ENCODE measurements at regions not wholly inside any gene's neighbourhood (a gene's known extent, or its start where the extent isn't known, plus 50 kb on each side); places are given as distances from the start of the nearest gene placed in this dataset.
"Not testable (repeated sequence)": the region's sequence is repeated elsewhere in the genome, so short reads cannot be mapped to it uniquely, and the experiment has no call there.

DNA sequence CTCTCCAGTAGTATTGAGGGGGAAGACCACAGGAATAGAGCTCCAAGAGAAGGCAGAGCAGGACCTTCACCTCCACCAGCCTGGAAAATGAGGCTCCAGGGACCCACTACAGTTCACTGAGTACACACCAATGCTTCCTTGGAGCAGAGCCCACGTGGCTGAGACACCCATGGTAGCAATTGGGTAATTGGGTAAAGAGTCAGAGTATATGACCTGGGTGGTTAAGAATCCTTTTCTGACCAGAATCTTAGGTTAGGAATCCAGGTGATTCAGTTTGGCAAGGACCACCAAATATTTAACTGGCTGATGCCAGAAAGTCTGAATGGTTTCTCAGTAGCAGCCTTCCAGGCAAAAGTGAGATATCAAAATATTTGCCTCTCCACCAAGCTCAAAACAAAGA is 107.7 kb downstream of the MDH1 start:
- peak; percentile 35 for DNase-seq

DNA sequence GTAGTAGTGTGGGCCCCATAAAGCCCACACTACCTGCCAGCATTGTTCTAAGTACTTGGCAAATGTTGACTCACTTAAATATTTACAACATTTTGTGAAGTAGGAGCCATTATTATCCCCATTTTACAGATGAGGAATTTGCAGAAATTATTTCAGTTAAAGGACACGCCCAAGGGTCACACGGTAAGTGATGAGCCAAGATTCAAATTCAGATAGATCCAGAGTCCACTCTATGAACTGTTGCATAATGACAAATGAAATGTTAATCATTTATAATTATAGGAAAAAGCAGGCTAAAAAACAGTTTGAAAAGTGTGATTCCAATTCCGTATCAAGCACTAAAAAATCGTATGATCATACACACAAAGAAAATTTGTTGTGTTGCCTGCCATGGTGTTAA is 108.4 kb downstream of the MDH1 start:
- no peak for DNase-seq

DNA sequence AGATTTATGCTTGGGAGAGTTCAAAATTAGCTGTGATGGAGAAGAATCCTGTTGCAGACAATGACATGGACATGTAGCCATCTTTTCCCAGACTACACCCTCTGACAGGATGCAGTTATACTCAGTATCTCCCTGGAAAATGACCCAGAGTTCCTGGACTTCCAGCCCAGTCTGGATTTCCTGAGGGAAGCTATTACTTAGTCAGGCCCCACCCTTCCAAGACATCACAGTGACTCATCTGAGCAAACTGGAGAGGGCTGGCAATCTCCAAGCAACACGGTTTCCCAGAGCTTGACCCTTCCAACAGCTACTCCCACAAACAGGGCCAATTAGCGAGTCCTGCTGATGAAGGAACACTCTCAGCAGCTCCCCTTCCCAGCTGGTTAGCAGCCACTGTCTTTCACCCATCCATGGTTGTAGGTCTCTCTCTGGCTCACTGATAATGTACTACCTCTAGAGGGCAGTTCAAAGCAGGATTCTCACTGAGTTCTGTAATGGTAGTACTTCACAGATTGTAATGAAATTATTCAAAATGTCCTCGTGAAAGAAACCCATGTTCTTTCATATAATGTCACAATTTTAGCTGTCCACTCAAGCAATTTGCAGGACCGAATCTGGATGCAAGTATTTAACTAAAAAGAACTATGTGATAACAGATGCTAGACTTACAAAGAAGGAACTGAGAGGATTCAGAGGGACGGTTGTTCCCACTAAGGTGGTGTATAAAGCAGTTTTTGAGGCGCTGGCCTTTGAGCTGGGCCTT is 110.2 kb downstream of the MDH1 start:
- peak; percentile 88 for DNase-seq

DNA sequence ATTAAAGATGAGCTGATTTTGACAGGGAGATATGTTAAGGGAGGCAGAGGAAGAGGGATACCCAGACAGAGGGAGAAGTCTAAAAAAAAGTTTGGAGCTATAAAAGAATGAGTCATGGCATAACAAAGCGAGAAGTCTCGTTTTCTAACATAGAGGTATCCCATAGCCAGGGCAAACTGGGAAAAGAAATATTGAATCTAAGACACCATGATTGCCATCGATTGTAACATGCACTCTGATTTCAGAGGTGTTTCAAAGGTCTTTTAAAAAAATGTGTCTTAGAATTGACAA is 110.7 kb downstream of the MDH1 start:
- DNase-seq, result peak; percentile 41

DNA sequence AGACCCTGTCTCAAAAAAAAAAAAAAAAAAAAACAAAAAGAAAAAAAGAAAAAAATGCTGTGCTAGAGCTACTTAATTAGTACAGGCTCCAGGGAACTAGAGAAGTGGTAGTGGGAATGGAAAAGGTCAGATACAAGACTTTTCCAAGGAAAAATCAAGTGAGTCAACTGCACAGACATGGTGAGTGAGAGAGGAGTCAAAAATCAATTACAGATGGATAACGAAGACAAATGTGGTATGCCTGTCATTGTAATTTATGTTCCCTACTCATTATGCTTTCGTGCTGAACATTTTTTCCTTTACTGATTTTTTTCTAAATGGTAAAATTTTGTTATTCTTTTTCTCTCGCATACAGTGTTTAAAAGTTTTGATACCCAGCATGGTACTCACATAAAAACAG is 111.5 kb downstream of the MDH1 start:
- DNase-seq, result peak; percentile 62

DNA sequence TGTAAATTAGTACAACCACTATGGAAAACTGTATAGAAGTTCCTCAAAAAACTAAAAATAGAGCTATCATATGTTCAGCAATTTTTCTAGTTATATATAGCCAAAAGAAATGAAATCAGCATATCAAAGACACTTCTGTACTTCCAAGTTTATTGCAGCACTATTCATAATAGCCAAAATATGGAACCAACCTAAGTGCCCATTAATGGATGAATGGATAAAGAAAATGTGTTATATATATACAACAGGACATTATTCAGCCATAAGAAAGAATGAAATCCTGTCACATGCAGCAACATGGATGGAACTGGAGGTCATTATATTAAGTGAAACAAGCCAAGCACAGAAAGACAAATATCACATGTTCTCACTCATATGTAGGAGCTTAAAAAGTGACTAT is 112.6 kb downstream of the MDH1 start:
- no peak for DNase-seq

DNA sequence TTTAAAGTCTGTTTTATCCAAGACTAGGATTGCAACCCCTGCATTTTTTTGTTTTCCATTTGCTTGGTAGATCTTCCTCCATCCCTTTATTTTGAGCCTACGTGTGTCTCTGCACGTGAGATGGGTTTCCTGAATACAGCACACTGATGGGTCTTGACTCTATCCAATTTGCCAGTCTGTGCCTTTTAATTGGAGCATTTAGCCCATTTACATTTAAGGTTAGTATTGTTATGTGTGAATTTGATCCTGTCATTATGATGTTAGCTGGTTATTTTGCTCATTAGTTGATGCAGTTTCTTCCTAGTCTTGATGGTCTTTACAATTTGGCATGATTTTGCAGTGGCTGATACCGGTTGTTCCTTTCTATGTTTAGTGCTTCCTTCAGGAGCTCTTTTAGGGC is 117.3 kb downstream of the MDH1 start:
- not testable (repeated sequence) for DNase-seq

DNA sequence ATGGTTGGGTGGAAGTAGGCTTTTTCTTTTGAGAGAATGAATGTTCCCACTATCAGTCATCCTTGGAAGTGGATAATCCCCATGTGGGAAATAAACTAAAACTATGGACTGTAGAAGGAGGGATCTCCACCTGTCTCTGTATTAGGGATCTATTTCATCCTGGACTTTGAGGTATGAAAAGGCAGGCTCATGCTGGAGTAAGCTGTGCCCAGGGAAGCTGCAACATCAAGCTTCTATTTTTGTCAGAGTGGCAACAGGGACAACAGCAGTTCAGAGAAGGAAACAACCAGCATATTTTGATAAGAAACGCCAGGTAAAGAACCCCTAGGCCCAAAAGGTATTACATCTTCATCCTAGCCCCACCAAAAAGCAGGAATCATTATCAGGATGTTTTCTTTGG is 122.0 kb downstream of the MDH1 start:
- DNase-seq, result no peak

DNA sequence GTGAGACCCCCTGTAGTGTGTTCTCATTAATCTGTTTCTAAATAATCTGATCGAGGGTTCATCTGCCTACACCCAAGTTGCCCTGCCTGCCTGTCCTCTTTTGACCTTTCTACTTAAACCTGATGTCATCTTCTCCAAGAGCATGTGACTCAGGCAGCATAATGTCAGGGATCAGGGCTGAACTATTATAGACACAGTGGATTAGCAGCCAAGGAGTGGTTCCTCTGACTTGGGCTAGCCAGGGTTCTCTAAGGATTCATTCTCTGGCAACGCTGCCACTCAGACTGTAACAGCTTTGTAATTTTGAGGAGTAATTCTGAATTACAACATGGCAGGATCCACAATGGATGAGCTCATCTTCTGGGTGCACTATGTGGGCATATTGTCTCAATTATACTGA is 124.0 kb downstream of the MDH1 start:
- DNase-seq, result peak; percentile 40

DNA sequence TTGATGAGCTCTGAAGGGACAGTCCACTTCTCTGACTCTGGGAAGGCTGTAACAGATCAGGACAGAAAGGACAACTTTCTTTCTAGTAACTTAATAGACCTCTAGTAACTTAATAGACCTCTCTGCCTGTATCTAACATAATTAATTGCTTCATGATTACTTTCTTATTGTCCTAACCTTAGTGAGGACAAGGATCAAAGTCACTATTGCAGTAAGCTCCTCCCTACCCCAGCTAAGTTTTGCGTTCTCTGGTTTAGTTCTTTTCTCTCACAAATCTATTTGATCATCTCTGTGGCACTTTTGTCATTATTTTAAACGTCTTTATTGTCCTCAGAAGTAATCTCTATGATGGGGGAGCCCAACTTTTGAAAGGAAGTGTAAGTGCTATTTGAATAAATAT is 125.5 kb upstream of the UGP2 start:
- no peak for DNase-seq

DNA sequence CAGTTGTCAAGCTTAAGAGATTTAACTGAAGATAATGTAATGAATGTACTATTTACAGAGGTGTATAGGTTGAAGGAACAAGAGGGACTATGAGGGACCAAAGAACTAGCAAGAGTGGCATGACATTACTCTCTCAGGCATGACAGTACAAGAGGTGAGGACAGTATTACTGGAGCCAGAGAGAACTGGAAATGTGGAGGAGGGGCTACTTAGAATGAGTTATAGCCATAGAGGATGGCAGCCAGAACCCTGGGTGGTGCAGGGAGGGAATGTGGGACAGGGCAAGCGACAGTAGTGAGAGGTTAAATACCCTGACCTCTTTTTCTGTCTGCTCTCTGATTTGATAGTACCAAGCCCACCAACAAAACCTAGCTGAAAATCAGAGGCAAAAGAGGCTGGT is 122.6 kb upstream of the UGP2 start:
- no peak for DNase-seq

DNA sequence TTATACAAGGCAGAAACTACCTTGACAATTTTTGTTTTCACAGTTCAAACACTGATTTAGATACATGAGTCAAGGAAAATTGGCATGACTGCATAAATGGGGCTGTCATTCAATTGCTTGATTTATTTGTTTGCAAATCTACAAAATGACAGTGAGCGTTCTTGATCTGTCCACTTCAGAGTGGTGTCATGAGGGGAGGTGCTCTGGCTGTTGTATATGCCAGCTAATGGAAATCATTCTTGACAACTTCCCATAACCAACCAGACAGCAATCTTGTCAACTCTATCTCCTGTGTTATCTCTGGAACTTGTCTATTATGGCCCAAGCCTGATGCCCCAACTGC is 120.6 kb upstream of the UGP2 start:
- DNase-seq, result no peak

DNA sequence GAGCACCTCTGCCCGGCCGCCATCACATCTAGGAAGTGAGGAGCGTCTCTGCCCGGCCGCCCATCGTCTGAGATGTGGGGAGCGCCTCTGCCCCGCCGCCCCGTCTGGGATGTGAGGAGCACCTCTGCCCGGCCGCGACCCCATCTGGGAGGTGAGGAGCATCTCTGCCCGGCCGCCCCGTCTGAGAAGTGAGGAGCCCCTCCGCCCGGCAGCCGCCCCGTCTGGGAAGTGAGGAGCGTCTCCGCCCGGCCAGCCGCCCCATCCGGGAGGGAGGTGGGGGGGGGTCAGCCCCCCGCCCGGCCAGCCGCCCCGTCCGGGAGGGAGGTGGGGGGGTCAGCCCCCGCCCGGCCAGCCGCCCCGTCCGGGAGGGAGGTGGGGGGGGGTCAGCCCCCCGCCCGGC is 119.4 kb upstream of the UGP2 start:
- DNase-seq, result not testable (repeated sequence)

DNA sequence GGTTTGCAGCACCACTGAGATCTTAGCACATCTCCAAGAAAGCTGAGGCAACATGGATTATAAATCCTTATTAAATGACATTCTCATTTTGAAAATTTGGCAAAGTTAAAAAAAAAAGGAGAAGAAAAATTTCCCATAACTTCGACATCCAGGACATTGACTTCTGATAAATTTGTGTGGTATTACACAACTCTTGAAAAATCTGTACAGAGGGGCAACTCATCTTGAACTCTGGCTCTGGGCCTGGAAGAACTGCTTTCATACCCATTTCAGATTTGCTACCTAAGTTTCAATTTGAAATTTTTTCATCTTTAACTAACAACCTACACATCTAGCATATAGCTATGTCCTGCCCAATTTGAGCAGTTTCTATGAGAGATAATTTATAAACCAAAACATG is 118.0 kb upstream of the UGP2 start:
- DNase-seq, result no peak

DNA sequence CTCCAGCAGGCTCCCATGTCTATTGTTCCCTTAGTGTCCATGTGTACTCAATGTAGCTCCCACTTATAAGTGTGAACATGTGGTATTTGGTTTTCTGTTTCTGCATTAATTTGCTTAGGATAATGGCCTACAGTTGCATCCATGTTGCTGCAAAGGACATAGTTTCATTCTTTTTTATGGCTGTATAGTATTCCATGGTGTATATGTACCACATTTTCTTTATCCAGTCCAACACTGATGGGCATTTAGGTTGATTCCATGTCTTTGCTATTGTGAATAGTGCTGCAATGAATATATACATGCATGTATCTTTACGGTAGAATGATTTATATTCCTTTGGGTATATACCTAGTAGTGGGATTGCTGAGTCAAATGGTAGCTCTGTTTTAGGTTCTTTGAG is 116.5 kb upstream of the UGP2 start:
- DNase-seq, result not testable (repeated sequence)

DNA sequence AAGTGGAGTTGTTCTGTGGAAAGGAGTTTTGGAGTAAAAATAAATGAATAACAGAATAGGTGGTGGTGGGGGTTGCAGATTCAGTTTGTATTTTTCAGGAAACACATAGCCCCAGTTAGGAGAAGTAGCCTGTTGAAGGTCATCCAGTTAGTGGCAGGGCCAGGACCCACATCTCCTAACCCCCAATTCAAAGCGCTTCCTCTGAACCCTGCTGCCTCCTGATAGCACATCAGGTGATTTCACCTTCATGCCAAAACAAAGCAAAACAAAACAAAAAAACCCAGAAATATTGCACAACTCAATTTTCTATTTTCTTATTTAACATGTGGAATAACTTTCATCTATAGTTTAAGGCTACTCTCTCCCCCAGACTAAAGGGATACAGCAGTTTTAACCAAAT is 112.3 kb upstream of the UGP2 start:
- no peak for DNase-seq

DNA sequence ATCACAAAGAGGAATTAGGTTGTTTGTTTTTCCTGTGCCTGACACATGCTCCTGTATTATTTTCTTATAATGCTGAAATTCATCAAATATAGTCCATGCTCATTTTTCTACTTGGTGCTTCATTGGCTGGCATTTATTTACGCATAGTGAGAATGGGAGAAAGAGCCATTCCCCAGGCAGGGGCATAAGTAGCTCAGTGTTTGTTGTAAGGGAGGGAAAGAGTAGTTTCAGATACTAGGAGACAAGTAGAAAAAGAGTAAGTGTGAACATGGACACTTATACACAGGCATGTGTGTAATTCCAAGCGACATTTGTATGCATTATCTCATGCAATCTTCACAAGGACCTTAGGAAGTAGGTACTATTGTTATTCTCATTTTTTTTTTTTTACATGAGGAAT is 111.9 kb upstream of the UGP2 start:
- DNase-seq, result no peak

DNA sequence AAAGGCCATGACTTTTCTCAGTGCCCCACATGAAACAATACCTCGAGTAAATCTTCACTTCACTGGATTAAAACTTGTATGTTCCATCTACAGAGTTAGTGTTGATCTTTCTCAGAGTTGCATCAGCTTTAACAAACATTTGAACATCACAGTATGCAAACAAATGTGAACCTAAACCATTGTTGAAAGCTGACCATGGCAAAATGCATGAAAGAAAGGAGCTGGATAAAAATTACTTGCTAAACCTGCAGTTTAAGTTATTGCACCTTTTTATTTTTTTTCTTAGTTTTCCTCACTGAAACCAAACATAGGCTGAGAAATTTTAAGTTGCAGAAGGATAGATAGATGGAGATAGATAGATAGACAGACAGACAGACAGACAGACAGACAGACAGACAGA is 107.2 kb upstream of the UGP2 start:
- no peak for DNase-seq

DNA sequence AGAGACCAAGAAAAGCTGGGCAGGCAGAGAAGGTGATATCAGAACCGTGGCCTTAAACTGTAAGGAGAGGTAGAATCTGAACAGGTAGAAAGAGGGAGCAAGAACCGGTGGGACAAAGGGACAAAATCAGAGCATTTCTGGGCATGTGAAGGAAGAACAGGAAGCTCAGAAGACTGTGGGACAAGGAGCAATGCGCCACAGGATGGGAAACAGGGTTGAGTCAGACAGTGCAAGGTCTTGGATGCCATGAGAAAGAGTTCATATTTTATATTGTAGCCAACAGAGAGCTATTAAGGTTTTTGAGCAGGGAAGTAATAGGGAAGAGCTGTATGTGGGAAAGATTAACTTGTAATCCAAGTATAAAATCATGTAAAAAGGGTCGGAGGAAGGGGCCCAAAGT is 106.4 kb upstream of the UGP2 start:
- peak; percentile 63 for DNase-seq

DNA sequence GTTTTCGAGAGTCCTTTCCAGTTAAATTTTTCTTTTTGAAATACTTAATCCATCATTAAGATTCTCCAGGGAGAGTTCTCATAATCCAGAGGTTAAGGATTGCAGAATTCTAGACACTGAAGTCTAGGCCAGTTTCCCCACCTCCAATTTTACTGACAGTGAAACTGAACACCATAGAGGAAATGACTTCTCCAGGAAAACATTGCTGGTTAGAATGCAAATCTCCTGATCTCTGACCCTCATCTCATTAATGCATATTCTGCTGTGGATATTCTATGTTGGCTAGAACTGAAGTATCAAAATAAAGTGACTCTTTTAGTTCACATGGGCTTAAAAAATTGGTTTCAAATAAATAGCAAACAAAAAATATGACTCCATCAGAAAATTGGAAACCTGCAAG is 105.8 kb upstream of the UGP2 start:
- peak; percentile 51 for DNase-seq

DNA sequence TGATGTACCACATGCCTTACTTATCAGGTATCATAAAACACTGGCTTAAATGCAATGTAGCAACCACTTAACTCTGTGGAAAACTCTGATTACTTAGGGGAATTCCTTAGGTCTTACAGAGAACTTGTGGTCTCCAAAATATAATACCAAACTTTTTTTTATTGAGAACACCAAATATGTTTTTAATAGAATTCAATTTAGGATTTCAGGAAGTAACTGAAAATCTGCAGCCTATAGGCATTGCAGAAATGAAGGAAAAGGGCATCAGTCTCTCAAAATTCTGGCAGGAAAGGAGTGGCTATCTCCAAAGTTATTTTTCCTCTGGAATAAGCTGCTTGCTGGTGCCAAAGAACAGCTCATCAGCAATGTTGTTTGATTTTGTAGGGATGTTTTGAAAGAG is 105.3 kb upstream of the UGP2 start:
- peak; percentile 77 for DNase-seq

DNA sequence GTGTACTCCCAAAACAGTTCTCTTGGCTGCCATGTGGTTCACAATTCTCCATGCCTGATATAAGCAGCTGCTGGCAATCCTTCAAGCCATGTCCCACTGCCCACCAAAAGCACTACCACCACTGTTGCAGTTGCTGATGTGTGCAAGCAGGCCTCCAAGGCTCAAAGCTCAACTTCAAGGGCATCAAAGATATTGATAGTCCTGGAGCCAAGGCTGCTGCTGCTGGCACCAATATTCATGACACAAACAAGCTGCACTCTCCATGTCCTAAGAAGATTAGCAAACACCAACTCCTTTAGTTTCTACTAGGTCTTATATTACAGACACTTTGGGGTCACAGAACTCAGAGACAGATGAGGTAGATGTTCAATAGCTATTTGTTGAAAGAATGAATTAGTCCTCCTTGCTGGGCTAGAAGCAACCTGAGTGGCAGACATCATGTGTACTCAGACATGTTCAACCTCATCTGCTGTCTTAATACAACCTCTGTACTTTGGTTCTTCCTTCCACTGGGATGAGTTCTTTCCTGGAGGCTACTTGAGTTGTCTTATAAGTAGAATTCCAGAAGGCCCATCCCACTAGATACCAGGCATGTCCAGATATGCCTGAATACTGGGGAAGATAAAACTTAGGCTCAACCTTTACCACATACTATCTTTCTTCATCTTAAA is 104.5 kb upstream of the UGP2 start:
- DNase-seq, result no peak

DNA sequence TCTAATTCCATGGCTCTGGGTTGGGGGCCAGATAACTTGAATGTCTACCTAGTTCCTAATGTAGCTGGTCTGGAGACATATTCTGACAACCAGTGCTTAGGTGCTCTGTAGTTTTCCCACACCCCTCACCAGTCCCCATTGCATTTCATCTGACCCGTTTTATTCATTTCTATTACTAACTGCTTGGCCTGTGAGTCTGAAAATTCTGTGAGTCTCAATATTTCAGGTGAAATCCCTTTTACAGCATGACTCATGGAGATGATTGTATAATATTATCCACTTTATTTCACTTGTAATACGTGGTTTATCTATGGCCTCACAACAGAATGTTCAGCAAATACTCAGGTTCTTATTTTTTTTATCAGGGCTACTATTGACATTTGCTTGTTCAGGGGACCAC is 103.7 kb upstream of the UGP2 start:
- DNase-seq, result no peak

DNA sequence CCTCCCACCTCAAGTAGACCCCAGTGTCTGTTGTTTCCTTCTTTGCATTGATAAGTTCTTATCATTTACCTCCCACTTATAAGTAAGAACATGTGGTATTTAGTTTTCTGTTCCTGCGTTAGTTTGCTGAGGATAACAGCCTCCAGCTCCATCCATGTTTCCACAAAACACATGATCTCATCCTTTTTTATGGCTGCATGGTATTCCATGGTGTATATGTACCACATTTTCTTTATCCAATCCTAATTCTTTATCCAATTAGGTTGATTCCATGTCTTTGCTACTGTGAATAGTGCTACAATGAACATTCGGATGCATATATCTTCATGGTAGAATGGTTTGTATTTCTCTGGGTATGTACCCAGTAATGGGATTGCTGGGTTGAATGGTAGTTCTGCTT is 102.5 kb upstream of the UGP2 start:
- DNase-seq, result not testable (repeated sequence)

DNA sequence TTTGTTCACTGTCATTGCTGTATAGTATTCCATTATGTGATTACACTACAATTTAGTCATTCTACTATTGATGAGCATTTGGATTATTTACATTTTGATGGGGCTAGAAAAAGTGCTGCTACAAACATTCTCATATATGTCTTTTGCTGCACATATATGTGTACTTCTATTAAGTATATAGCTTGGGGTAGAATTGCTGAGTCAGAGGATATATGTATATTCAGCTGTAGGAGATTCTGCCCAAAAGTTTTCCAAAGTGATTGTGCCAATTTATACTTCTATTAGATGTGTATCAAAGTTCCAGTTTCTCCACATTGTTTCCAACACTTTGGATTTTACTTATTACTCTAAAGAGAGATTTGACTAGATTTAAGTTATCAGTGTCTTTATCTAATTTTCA is 101.7 kb upstream of the UGP2 start:
- DNase-seq, result no peak
